ENCODE measurements at regions not wholly inside any gene's neighbourhood (a gene's known extent, or its start where the extent isn't known, plus 50 kb on each side); places are given as distances from the start of the nearest gene placed in this dataset.
"Not testable (repeated sequence)": the region's sequence is repeated elsewhere in the genome, so short reads cannot be mapped to it uniquely, and the experiment has no call there.

- no peak for DNase-seq
Observed at GRCh38 chr13:109428146-109428545, 358.2 kb downstream of the IRS2 start.

GRCh38 chr13:109427695-109428094 lies 358.7 kb downstream of the IRS2 start:
- DNase-seq, result no peak

GRCh38 chr13:109427148-109427547 lies 359.2 kb downstream of the IRS2 start:
- no peak for DNase-seq

GRCh38 chr13:109426690-109426990 lies 359.7 kb downstream of the IRS2 start:
- DNase-seq, result no peak

GRCh38 chr13:109425821-109426689 lies 360.3 kb downstream of the IRS2 start:
- DNase-seq, result no peak

- no peak for DNase-seq
Observed at GRCh38 chr13:109422161-109422560, 364.2 kb downstream of the IRS2 start.

- DNase-seq, result no peak
Observed at GRCh38 chr13:109419896-109420295, 366.5 kb downstream of the IRS2 start.

- no peak for DNase-seq
Observed at GRCh38 chr13:109418111-109418510, 368.3 kb downstream of the IRS2 start.

- no peak for DNase-seq
Observed at GRCh38 chr13:109416001-109416400, 370.4 kb downstream of the IRS2 start.

- DNase-seq, result no peak
Observed at GRCh38 chr13:109415057-109415456, 371.3 kb downstream of the IRS2 start.

GRCh38 chr13:109412283-109412901 lies 374.0 kb downstream of the IRS2 start:
- no peak for DNase-seq

GRCh38 chr13:109410868-109411267 lies 375.5 kb downstream of the IRS2 start:
- no peak for DNase-seq

- DNase-seq, result no peak
Observed at GRCh38 chr13:109408591-109409382, 377.6 kb downstream of the IRS2 start.

GRCh38 chr13:109406376-109406992 lies 379.9 kb downstream of the IRS2 start:
- no peak for DNase-seq

- DNase-seq, result no peak
Observed at GRCh38 chr13:109403012-109403421, 383.4 kb downstream of the IRS2 start.

- DNase-seq, result no peak
Observed at GRCh38 chr13:109401891-109402290, 384.5 kb downstream of the IRS2 start.

- no peak for DNase-seq
Observed at GRCh38 chr13:109401307-109401706, 385.1 kb downstream of the IRS2 start.

- DNase-seq, result no peak
Observed at GRCh38 chr13:109400624-109401257, 385.6 kb downstream of the IRS2 start.

- DNase-seq, result no peak
Observed at GRCh38 chr13:109400209-109400608, 386.2 kb downstream of the IRS2 start.

GRCh38 chr13:109398071-109398470 lies 388.3 kb downstream of the IRS2 start:
- not testable (repeated sequence) for DNase-seq

GRCh38 chr13:109397285-109397684 lies 389.1 kb downstream of the IRS2 start:
- no peak for DNase-seq

GRCh38 chr13:109396266-109396665 lies 390.1 kb downstream of the IRS2 start:
- no peak for DNase-seq

GRCh38 chr13:109395014-109395413 lies 391.4 kb downstream of the IRS2 start:
- DNase-seq, result no peak

Data from T1000 (cell line).